GM12878 (cell line): ENCODE measurements at regions not wholly inside any gene's neighbourhood (a gene's known extent, or its start where the extent isn't known, plus 50 kb on each side); places are given as distances from the start of the nearest gene placed in this dataset.

Source experiments
- ATAC-seq: fragments of 200-7000 bp; cut with Tn5 transposase; 3 replicates; pipeline ENCODE4 v1.9.1; 2020; ENCODE audit warnings: mild to moderate bottlenecking, moderate library complexity
- BruUV-seq: library from RNA; stranded (reverse); fragments of 400-500 nt; replicated peaks from 2 replicates; lab custom pipeline; 2021; lab: Mats Ljungman, UMichigan
- CTCF ChIA-PET: fragments of 300-600 bp; sonication (Branson Sonifier 250); formaldehyde crosslinking; extraction: SDS; loops from one replicate; lab custom pipeline; 2021; ENCODE audit warnings: inconsistent platforms; lab: Yijun Ruan, JAX
- POLR2A ChIA-PET: fragments of 350-600 bp; formaldehyde crosslinking; extraction: SDS; loops from one replicate; lab custom pipeline; 2021; ENCODE audit warnings: inconsistent platforms; lab: Charles Lee
- RAD21 ChIA-PET: fragments of 300-600 bp; sonication (Branson Sonifier 250); formaldehyde crosslinking; loops from one replicate; lab custom pipeline; 2023; ENCODE audit warnings: antibody characterized with exemption; ENCODE audit not compliant: unreplicated experiment; lab: Charles Lee
- SMC1A ChIA-PET: fragments of 300-600 bp; sonication (Branson Sonifier 250); formaldehyde crosslinking; loops from one replicate; lab custom pipeline; 2023; ENCODE audit not compliant: unreplicated experiment, uncharacterized antibody; lab: Charles Lee
- DNase-seq: peaks from one replicate; pipeline ENCODE4 v3.0.0-alpha.2; 2011; ENCODE audit warnings: low read depth, low spot score
- FAIRE-seq: peaks from 3 replicates; lab custom pipeline; 2011; peaks lifted over from hg19 to GRCh38; lab: Jason Lieb, UNC
- H2AFZ ChIP-seq: 2 replicates; pipeline ENCODE4 v1.6.0; 2011; ENCODE audit warnings: low read depth, low read length, control low read depth; ENCODE audit not compliant: control insufficient read depth
- H3K27ac ChIP-seq: 2 replicates; pipeline ENCODE4 v1.5.1; 2011; ENCODE audit warnings: control low read depth; ENCODE audit not compliant: control insufficient read depth, insufficient read depth
- H3K27me3 ChIP-seq, 2 experiments: replicated peaks in 1 of 2; 2 replicates each; pipeline versions ENCODE4 v1.6.0 to v1.6.1; 2011; ENCODE audit warnings: low read length in 1 of 2; ENCODE audit not compliant: control insufficient read depth in 2 of 2, insufficient read depth in 2 of 2
- H3K36me3 ChIP-seq, 2 experiments: 2 replicates each; pipeline ENCODE4 v1.5.1; 2011; ENCODE audit warnings: low read length in 1 of 2; ENCODE audit not compliant: control insufficient read depth in 2 of 2, insufficient read depth in 2 of 2
- H3K4me1 ChIP-seq: 2 replicates; pipeline ENCODE4 v1.6.1; 2011; ENCODE audit warnings: mild to moderate bottlenecking, low read length, moderate library complexity, mixed read lengths; ENCODE audit not compliant: control insufficient read depth, insufficient read depth
- H3K4me2 ChIP-seq: 2 replicates; pipeline ENCODE4 v1.6.0; 2011; ENCODE audit warnings: control low read depth; ENCODE audit not compliant: control insufficient read depth, insufficient read depth
- H3K4me3 ChIP-seq: fragments of 200-600 bp; sonication (generic); 2 replicates; pipeline ENCODE4 v1.5.1; 2016
- H3K79me2 ChIP-seq: 2 replicates; pipeline ENCODE4 v1.6.0; 2011; ENCODE audit warnings: low read length; ENCODE audit not compliant: control insufficient read depth, insufficient read depth
- H3K9ac ChIP-seq: 2 replicates; pipeline ENCODE4 v1.8.0; 2011; ENCODE audit warnings: low read length, control low read depth, mixed read lengths; ENCODE audit not compliant: control insufficient read depth, insufficient read depth
- H3K9me3 ChIP-seq: replicated peaks from 3 replicates; pipeline ENCODE4 v1.5.1; 2011; ENCODE audit warnings: mild to moderate bottlenecking, low read length; ENCODE audit not compliant: control insufficient read depth, insufficient read depth
- H4K20me1 ChIP-seq: 2 replicates; pipeline ENCODE4 v1.6.0; 2011; ENCODE audit not compliant: control insufficient read depth, insufficient read depth
- NBN ChIP-seq: fragments of 450-650 bp; IDR thresholded peaks from 2 replicates; pipeline ENCODE4 v1.6.1; 2016
- SIX5 ChIP-seq: IDR thresholded peaks from 2 replicates; pipeline ENCODE4 v1.6.1; 2011; ENCODE audit warnings: mild to moderate bottlenecking, low read depth, low read length, moderate library complexity; ENCODE audit not compliant: severe bottlenecking
- WRNIP1 ChIP-seq: IDR thresholded peaks from 2 replicates; pipeline ENCODE4 v1.6.1; 2011; ENCODE audit warnings: low read depth, low read length, improper control_type of control experiment, borderline replicate concordance
- WGBS: methylation state at CpG from one replicate; pipeline ENCODE4 v1.1.6; 2016; ENCODE audit warnings: low lambda C conversion rate; ENCODE audit not compliant: insufficient replicate concordance, insufficient coverage; ENCODE audit errors: missing lambda C conversion rate; 5-methylcytosine and 5-hydroxymethylcytosine counted together
- in situ Hi-C: fragments of 300-500 bp; cut with MboI; formaldehyde crosslinking; loops from 9 replicates; pipeline ENCODE4 v1.14.3; 2018; ENCODE audit warnings: mixed read lengths
- intact Hi-C: fragments of 100-400 bp; cut with micrococcal nuclease; formaldehyde crosslinking; loops from one replicate; pipeline ENCODE4 v1.14.2; 2022; ENCODE audit not compliant: unreplicated experiment
- TF ChIP-seq, protein P1 (sequence below): fragments of 450-650 bp; IDR thresholded peaks from 2 replicates; pipeline ENCODE4 v1.6.1; 2017; ENCODE audit warnings: mild to moderate bottlenecking, moderate library complexity
- TF ChIP-seq, protein P2 (sequence below): fragments of 450-650 bp; formaldehyde crosslinking; IDR thresholded peaks from 2 replicates; pipeline ENCODE4 v1.5.0; 2022; ENCODE audit warnings: mild to moderate bottlenecking, missing genetic modification characterization
- TF ChIP-seq, protein P3 (sequence below): IDR thresholded peaks from 2 replicates; pipeline ENCODE4 v1.6.1; 2012; ENCODE audit warnings: improper control_type of control experiment, low read depth, low read length; ENCODE audit not compliant: insufficient replicate concordance
- TF ChIP-seq, protein P4 (sequence below): fragments of 450-650 bp; IDR thresholded peaks from 2 replicates; pipeline ENCODE4 v1.6.1; 2017; ENCODE audit warnings: borderline replicate concordance
- TF ChIP-seq, protein P5 (sequence below): IDR thresholded peaks from 2 replicates; pipeline ENCODE4 v1.6.1; 2011; ENCODE audit warnings: mild to moderate bottlenecking, low read depth, low read length, moderate library complexity; ENCODE audit not compliant: insufficient replicate concordance

DNA sequence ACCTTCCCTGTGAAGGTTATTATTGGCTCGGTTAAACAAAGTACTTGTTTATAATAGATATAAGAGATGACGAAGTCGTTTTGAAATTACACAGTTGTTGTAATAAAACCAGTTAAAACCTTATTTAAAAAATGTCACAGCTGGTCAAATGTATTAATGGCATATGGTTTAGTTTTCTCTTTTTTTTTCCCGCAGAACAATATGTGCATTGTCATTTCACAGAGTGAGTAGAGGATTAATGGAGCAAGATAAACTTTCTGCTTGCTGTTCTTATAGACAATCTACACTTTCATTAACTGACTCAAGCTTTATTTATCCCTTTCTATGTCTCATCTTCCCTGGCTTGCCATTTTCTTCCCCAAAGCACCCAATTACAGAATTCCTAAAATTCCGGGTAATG, 404.3 kb upstream of the NPVF start:
- ChIA-PET POLR2A (no interaction called here), SMC1A (no interaction called here), RAD21 (no interaction called here), CTCF (interaction anchor here (1.4 kb wide), 1 partner anchor 13 kb away, joined by 3 read pairs; no protein-coding TSS in a partner anchor)
- FAIRE-seq, result no peak
- no TSS peak for BruUV-seq
- Histone ChIP-seq H3K9ac (no peak overlapping the region), H3K4me2 (no peak overlapping the region), H3K27me3 (no peaks in the 10 kb centered on the region; a peak in 2 of 4 replicates), H3K4me1 (no peaks in the 10 kb centered on the region), H3K79me2 (no peaks in the 10 kb centered on the region), H2AFZ (no peak overlapping the region), H4K20me1 (no peaks in the 10 kb centered on the region), H3K36me3 (no peaks in the 10 kb centered on the region), H3K27ac (no peak overlapping the region), H3K9me3 (no peaks in the 10 kb centered on the region), H3K4me3 (no peak overlapping the region)
- intact Hi-C loops, result no loop called here
- in situ Hi-C loops, result loop anchor here (5.0 kb wide), 1 partner anchor 50 kb away; no protein-coding TSS in a partner anchor
- DNase-seq, result no peak
- WGBS, result 40% methylated on average over 5 of the region's 5 CpGs
- ATAC-seq, result no peak
- TF ChIP-seq, protein P1, sequence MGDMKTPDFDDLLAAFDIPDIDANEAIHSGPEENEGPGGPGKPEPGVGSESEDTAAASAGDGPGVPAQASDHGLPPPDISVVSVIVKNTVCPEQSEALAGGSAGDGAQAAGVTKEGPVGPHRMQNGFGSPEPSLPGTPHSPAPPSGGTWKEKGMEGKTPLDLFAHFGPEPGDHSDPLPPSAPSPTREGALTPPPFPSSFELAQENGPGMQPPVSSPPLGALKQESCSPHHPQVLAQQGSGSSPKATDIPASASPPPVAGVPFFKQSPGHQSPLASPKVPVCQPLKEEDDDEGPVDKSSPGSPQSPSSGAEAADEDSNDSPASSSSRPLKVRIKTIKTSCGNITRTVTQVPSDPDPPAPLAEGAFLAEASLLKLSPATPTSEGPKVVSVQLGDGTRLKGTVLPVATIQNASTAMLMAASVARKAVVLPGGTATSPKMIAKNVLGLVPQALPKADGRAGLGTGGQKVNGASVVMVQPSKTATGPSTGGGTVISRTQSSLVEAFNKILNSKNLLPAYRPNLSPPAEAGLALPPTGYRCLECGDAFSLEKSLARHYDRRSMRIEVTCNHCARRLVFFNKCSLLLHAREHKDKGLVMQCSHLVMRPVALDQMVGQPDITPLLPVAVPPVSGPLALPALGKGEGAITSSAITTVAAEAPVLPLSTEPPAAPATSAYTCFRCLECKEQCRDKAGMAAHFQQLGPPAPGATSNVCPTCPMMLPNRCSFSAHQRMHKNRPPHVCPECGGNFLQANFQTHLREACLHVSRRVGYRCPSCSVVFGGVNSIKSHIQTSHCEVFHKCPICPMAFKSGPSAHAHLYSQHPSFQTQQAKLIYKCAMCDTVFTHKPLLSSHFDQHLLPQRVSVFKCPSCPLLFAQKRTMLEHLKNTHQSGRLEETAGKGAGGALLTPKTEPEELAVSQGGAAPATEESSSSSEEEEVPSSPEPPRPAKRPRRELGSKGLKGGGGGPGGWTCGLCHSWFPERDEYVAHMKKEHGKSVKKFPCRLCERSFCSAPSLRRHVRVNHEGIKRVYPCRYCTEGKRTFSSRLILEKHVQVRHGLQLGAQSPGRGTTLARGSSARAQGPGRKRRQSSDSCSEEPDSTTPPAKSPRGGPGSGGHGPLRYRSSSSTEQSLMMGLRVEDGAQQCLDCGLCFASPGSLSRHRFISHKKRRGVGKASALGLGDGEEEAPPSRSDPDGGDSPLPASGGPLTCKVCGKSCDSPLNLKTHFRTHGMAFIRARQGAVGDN, result no peak
- TF ChIP-seq, protein P2, sequence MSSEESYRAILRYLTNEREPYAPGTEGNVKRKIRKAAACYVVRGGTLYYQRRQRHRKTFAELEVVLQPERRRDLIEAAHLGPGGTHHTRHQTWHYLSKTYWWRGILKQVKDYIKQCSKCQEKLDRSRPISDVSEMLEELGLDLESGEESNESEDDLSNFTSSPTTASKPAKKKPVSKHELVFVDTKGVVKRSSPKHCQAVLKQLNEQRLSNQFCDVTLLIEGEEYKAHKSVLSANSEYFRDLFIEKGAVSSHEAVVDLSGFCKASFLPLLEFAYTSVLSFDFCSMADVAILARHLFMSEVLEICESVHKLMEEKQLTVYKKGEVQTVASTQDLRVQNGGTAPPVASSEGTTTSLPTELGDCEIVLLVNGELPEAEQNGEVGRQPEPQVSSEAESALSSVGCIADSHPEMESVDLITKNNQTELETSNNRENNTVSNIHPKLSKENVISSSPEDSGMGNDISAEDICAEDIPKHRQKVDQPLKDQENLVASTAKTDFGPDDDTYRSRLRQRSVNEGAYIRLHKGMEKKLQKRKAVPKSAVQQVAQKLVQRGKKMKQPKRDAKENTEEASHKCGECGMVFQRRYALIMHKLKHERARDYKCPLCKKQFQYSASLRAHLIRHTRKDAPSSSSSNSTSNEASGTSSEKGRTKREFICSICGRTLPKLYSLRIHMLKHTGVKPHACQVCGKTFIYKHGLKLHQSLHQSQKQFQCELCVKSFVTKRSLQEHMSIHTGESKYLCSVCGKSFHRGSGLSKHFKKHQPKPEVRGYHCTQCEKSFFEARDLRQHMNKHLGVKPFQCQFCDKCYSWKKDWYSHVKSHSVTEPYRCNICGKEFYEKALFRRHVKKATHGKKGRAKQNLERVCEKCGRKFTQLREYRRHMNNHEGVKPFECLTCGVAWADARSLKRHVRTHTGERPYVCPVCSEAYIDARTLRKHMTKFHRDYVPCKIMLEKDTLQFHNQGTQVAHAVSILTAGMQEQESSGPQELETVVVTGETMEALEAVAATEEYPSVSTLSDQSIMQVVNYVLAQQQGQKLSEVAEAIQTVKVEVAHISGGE, result no peak
- TF ChIP-seq SIX5 (no peak), NBN (no peak), WRNIP1 (no peak)
- TF ChIP-seq, protein P3, sequence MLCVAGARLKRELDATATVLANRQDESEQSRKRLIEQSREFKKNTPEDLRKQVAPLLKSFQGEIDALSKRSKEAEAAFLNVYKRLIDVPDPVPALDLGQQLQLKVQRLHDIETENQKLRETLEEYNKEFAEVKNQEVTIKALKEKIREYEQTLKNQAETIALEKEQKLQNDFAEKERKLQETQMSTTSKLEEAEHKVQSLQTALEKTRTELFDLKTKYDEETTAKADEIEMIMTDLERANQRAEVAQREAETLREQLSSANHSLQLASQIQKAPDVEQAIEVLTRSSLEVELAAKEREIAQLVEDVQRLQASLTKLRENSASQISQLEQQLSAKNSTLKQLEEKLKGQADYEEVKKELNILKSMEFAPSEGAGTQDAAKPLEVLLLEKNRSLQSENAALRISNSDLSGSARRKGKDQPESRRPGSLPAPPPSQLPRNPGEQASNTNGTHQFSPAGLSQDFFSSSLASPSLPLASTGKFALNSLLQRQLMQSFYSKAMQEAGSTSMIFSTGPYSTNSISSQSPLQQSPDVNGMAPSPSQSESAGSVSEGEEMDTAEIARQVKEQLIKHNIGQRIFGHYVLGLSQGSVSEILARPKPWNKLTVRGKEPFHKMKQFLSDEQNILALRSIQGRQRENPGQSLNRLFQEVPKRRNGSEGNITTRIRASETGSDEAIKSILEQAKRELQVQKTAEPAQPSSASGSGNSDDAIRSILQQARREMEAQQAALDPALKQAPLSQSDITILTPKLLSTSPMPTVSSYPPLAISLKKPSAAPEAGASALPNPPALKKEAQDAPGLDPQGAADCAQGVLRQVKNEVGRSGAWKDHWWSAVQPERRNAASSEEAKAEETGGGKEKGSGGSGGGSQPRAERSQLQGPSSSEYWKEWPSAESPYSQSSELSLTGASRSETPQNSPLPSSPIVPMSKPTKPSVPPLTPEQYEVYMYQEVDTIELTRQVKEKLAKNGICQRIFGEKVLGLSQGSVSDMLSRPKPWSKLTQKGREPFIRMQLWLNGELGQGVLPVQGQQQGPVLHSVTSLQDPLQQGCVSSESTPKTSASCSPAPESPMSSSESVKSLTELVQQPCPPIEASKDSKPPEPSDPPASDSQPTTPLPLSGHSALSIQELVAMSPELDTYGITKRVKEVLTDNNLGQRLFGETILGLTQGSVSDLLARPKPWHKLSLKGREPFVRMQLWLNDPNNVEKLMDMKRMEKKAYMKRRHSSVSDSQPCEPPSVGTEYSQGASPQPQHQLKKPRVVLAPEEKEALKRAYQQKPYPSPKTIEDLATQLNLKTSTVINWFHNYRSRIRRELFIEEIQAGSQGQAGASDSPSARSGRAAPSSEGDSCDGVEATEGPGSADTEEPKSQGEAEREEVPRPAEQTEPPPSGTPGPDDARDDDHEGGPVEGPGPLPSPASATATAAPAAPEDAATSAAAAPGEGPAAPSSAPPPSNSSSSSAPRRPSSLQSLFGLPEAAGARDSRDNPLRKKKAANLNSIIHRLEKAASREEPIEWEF, result no peak
- TF ChIP-seq, protein P4, sequence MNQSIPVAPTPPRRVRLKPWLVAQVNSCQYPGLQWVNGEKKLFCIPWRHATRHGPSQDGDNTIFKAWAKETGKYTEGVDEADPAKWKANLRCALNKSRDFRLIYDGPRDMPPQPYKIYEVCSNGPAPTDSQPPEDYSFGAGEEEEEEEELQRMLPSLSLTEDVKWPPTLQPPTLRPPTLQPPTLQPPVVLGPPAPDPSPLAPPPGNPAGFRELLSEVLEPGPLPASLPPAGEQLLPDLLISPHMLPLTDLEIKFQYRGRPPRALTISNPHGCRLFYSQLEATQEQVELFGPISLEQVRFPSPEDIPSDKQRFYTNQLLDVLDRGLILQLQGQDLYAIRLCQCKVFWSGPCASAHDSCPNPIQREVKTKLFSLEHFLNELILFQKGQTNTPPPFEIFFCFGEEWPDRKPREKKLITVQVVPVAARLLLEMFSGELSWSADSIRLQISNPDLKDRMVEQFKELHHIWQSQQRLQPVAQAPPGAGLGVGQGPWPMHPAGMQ, result no peak
- TF ChIP-seq, protein P5, sequence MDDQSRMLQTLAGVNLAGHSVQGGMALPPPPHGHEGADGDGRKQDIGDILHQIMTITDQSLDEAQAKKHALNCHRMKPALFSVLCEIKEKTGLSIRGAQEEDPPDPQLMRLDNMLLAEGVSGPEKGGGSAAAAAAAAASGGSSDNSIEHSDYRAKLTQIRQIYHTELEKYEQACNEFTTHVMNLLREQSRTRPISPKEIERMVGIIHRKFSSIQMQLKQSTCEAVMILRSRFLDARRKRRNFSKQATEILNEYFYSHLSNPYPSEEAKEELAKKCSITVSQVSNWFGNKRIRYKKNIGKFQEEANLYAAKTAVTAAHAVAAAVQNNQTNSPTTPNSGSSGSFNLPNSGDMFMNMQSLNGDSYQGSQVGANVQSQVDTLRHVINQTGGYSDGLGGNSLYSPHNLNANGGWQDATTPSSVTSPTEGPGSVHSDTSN, result no peak
